ENCODE measurements at regions not wholly inside any gene's neighbourhood (a gene's known extent, or its start where the extent isn't known, plus 50 kb on each side); places are given as distances from the start of the nearest gene placed in this dataset.

DNA sequence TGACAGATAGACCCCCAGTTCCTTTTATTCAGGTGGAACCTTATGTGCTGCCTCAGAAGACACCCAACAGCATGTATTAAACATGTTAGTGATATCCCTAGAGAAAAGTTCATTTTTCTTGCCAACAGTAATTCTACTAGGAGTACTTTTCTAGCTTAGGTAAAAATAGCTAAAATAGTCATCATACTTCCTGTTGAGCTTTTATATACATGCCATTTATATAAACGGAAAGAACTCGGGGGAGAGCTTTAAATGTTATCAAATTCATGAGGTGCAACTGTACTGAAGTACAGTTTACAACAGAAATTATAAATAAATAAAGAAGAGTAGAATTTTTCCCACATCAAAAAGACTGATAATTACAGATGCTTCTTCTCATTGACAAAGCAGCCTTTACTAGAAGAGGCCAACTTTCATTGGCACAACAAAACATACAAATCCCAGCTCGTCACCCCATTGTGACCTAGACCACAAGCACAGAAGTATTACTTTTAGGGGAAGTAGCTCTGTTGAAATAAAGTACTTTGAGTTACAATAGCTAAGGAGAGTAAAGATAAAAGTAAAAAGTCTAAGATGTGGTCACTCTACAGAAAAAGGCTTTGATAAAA is 59.1 kb upstream of the POU2AF2 start:
- no peak for TF ChIP-seq NFIC (IDR thresholded peaks at IDR 0.05)
- TF ChIP-seq FOXM1 (IDR thresholded peaks at IDR 0.05; ENCODE audit: borderline replicate concordance, low read depth), result no peak
- TF ChIP-seq, protein P1, sequence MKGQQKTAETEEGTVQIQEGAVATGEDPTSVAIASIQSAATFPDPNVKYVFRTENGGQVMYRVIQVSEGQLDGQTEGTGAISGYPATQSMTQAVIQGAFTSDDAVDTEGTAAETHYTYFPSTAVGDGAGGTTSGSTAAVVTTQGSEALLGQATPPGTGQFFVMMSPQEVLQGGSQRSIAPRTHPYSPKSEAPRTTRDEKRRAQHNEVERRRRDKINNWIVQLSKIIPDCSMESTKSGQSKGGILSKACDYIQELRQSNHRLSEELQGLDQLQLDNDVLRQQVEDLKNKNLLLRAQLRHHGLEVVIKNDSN (IDR thresholded peaks at IDR 0.05), result no peak
- TF ChIP-seq, protein P2, sequence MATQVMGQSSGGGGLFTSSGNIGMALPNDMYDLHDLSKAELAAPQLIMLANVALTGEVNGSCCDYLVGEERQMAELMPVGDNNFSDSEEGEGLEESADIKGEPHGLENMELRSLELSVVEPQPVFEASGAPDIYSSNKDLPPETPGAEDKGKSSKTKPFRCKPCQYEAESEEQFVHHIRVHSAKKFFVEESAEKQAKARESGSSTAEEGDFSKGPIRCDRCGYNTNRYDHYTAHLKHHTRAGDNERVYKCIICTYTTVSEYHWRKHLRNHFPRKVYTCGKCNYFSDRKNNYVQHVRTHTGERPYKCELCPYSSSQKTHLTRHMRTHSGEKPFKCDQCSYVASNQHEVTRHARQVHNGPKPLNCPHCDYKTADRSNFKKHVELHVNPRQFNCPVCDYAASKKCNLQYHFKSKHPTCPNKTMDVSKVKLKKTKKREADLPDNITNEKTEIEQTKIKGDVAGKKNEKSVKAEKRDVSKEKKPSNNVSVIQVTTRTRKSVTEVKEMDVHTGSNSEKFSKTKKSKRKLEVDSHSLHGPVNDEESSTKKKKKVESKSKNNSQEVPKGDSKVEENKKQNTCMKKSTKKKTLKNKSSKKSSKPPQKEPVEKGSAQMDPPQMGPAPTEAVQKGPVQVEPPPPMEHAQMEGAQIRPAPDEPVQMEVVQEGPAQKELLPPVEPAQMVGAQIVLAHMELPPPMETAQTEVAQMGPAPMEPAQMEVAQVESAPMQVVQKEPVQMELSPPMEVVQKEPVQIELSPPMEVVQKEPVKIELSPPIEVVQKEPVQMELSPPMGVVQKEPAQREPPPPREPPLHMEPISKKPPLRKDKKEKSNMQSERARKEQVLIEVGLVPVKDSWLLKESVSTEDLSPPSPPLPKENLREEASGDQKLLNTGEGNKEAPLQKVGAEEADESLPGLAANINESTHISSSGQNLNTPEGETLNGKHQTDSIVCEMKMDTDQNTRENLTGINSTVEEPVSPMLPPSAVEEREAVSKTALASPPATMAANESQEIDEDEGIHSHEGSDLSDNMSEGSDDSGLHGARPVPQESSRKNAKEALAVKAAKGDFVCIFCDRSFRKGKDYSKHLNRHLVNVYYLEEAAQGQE (IDR thresholded peaks at IDR 0.05; ENCODE audit: low read depth), result no peak
- TF ChIP-seq YY1 (IDR thresholded peaks at IDR 0.05; ENCODE audit: low read depth), result no peak
- TF ChIP-seq CEBPB (IDR thresholded peaks at IDR 0.05), result no peak
- no peak for TF ChIP-seq TEAD4 (IDR thresholded peaks at IDR 0.05)
- no peak for TF ChIP-seq RAD21 (IDR thresholded peaks at IDR 0.05; ENCODE audit: low read depth)
- TF ChIP-seq, protein P3, sequence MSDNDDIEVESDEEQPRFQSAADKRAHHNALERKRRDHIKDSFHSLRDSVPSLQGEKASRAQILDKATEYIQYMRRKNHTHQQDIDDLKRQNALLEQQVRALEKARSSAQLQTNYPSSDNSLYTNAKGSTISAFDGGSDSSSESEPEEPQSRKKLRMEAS (IDR thresholded peaks at IDR 0.05), result no peak
- TF ChIP-seq TCF12 (IDR thresholded peaks at IDR 0.05; ENCODE audit: low read depth), result no peak
- no peak for TF ChIP-seq CREB1 (IDR thresholded peaks at IDR 0.05; ENCODE audit: low read depth)
- TF ChIP-seq ZBTB7A (IDR thresholded peaks at IDR 0.05; ENCODE audit: low read depth), result no peak
- TF ChIP-seq EP300 (IDR thresholded peaks at IDR 0.05; ENCODE audit: borderline replicate concordance), result no peak
- no peak for TF ChIP-seq EGR1 (IDR thresholded peaks at IDR 0.05)
- TF ChIP-seq TAF1 (IDR thresholded peaks at IDR 0.05; ENCODE audit: low read depth), result no peak

DNA sequence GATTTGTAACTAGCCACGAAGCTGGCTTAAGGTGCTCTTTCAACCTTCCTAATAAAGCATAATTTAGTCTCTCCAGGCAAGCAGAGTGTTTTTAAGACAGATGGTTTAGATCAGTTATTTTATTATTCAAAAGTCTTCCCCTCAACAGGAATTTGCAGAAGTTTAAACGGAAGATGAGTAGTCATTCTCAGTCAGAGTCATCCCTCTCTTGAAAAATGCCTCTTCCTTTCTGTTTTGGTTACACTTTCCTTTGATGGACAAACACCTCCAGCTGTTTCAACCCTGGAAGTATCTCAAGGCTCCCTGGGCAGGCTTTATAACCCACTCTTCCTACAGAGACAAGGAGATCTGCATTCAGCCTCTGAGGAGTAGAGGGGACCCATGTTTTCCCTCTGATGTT is 60.3 kb upstream of the POU2AF2 start:
- TF ChIP-seq EGR1 (IDR thresholded peaks at IDR 0.05) (no peak), CEBPB (IDR thresholded peaks at IDR 0.05) (no peak), CREB1 (IDR thresholded peaks at IDR 0.05; ENCODE audit: low read depth) (no peak), TAF1 (IDR thresholded peaks at IDR 0.05; ENCODE audit: low read depth) (no peak), FOXM1 (IDR thresholded peaks at IDR 0.05; ENCODE audit: borderline replicate concordance, low read depth) (no peak), ZBTB7A (IDR thresholded peaks at IDR 0.05; ENCODE audit: low read depth) (no peak), RAD21 (IDR thresholded peaks at IDR 0.05; ENCODE audit: low read depth) (no peak), TEAD4 (IDR thresholded peaks at IDR 0.05) (no peak), EP300 (IDR thresholded peaks at IDR 0.05; ENCODE audit: borderline replicate concordance) (no peak), YY1 (IDR thresholded peaks at IDR 0.05; ENCODE audit: low read depth) (no peak)
- TF ChIP-seq, protein P2 (IDR thresholded peaks at IDR 0.05; ENCODE audit: low read depth), result no peak
- TF ChIP-seq, protein P1 (IDR thresholded peaks at IDR 0.05), result no peak
- TF ChIP-seq, protein P3 (IDR thresholded peaks at IDR 0.05), result no peak

DNA sequence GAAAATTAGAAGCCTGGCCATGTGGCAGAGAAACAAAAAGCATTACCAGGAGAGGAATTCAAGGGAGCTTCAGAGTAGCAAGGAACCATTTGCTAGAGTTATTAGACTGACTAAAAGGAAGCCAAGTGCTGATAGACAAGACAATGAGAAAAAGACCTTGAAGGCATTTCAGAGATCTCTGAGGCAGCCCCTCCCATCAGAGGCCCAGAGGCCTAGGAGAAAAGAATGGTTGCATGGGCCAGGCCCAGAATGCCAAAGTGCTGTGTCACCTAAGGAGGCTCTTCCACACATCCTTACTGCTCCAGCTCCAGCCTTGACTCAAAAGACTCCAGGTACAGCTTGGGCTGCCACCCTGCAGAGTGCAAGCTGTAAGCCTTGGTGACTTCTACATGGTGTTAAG is 61.8 kb upstream of the POU2AF2 start:
- TF ChIP-seq EP300 (IDR thresholded peaks at IDR 0.05; ENCODE audit: borderline replicate concordance) (no peak), TCF12 (IDR thresholded peaks at IDR 0.05; ENCODE audit: low read depth) (no peak), TEAD4 (IDR thresholded peaks at IDR 0.05) (no peak), CEBPB (IDR thresholded peaks at IDR 0.05) (no peak), CREB1 (IDR thresholded peaks at IDR 0.05; ENCODE audit: low read depth) (no peak), EGR1 (IDR thresholded peaks at IDR 0.05) (no peak), ZBTB7A (IDR thresholded peaks at IDR 0.05; ENCODE audit: low read depth) (no peak), TAF1 (IDR thresholded peaks at IDR 0.05; ENCODE audit: low read depth) (no peak), RAD21 (IDR thresholded peaks at IDR 0.05; ENCODE audit: low read depth) (no peak)

DNA sequence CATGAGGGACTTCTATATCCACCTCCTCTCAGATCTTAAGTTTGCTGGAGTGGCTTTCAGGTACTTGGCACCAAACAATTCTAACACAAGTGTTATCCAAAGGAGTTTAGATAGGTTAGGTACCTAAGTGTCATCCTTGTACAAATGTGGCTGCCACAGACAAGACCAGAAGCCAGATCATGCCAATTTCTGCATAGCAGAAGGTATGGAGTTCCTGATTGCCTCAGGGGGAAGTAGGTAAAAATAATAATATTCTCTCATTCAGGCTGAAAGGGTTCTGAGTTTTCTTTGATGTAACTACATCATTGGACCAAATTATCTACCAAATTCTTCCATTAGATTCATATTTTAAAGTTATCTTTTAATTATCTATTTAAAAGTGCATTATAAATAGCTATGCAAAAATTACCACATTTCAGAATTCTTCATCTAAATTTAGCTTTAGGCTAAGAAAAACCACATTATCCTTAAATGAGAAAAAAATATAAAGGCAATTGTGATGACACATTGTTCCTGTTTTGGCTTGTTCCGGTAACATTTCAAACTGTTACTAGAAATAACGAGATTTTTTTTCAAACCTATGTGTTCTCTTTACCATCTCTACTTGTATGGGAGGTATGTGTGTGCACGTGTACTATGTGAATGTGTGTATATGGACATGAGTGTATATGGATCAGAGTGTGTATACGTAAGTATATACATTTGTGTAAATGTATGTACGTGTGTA is 66.2 kb upstream of the POU2AF2 start:
- TF ChIP-seq EP300 (IDR thresholded peaks at IDR 0.05; ENCODE audit: borderline replicate concordance) (no peak), CEBPB (IDR thresholded peaks at IDR 0.05) (no peak), RAD21 (IDR thresholded peaks at IDR 0.05; ENCODE audit: low read depth) (no peak), TCF12 (IDR thresholded peaks at IDR 0.05; ENCODE audit: low read depth) (no peak), ZBTB7A (IDR thresholded peaks at IDR 0.05; ENCODE audit: low read depth) (no peak), EGR1 (IDR thresholded peaks at IDR 0.05) (no peak), FOXM1 (IDR thresholded peaks at IDR 0.05; ENCODE audit: borderline replicate concordance, low read depth) (no peak), TEAD4 (IDR thresholded peaks at IDR 0.05) (no peak), TAF1 (IDR thresholded peaks at IDR 0.05; ENCODE audit: low read depth) (no peak), CREB1 (IDR thresholded peaks at IDR 0.05; ENCODE audit: low read depth) (no peak), YY1 (IDR thresholded peaks at IDR 0.05; ENCODE audit: low read depth) (no peak), NFIC (IDR thresholded peaks at IDR 0.05) (no peak)
- TF ChIP-seq, protein P1 (IDR thresholded peaks at IDR 0.05), result no peak
- TF ChIP-seq, protein P3 (IDR thresholded peaks at IDR 0.05), result no peak
- TF ChIP-seq, protein P2 (IDR thresholded peaks at IDR 0.05; ENCODE audit: low read depth), result no peak

Measured in Ishikawa (cell line).